ENCODE measurements at regions not wholly inside any gene's neighbourhood (a gene's known extent, or its start where the extent isn't known, plus 50 kb on each side); places are given as distances from the start of the nearest gene placed in this dataset.

DNA sequence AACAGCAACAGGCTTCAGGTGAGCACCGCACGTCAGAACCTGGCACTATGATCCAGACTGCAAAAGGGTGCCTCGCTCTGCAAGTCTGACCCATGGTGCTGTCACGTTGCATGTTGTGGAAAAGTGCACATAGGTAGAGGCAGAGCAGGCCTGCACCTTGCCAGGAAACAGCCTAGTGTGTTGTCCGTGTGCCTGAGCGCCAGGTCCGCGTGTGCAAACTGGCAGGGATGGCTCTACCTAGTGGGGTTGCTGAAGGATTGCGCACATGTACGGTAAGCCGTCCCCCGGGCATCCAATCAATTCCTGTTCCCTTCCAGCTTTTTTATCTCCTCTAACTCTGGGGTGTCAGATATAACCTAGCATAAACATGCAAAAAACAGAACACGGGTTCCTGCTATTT, 219.5 kb downstream of the NXNL2 start:
- TF ChIP-seq, protein P1, sequence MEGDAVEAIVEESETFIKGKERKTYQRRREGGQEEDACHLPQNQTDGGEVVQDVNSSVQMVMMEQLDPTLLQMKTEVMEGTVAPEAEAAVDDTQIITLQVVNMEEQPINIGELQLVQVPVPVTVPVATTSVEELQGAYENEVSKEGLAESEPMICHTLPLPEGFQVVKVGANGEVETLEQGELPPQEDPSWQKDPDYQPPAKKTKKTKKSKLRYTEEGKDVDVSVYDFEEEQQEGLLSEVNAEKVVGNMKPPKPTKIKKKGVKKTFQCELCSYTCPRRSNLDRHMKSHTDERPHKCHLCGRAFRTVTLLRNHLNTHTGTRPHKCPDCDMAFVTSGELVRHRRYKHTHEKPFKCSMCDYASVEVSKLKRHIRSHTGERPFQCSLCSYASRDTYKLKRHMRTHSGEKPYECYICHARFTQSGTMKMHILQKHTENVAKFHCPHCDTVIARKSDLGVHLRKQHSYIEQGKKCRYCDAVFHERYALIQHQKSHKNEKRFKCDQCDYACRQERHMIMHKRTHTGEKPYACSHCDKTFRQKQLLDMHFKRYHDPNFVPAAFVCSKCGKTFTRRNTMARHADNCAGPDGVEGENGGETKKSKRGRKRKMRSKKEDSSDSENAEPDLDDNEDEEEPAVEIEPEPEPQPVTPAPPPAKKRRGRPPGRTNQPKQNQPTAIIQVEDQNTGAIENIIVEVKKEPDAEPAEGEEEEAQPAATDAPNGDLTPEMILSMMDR (IDR thresholded peaks at IDR 0.05) = no peak
- TF ChIP-seq POLR2A (IDR thresholded peaks at IDR 0.05) = no peak
